ENCODE measurements at regions not wholly inside any gene's neighbourhood (a gene's known extent, or its start where the extent isn't known, plus 50 kb on each side); places are given as distances from the start of the nearest gene placed in this dataset.

GRCh38 chr13:79919091-79919490 lies 421.8 kb downstream of the SPRY2 start:
- TF ChIP-seq CTCF (IDR thresholded peaks at IDR 0.05; ENCODE audit: low read depth, low read length, missing input control) = no peak
- no peak for TF ChIP-seq ATF3 (IDR thresholded peaks at IDR 0.05)
- no peak for TF ChIP-seq YY1 (IDR thresholded peaks at IDR 0.05)
- no peak for TF ChIP-seq ZBTB33 (IDR thresholded peaks at IDR 0.05)

Measured in liver (tissue), 3 donors.